H9 (cell line): ENCODE measurements at regions not wholly inside any gene's neighbourhood (a gene's known extent, or its start where the extent isn't known, plus 50 kb on each side); places are given as distances from the start of the nearest gene placed in this dataset.

ENCODE experiments used
- DNase-seq: peaks from one replicate; pipeline ENCODE4 v3.0.0-alpha.2; 2017
- H2AFZ ChIP-seq: one replicate; pipeline ENCODE4 v1.6.1; 2013; ENCODE audit warnings: mild to moderate bottlenecking, low read length, control low read depth, moderate library complexity
- H2AK5ac ChIP-seq: 2 replicates; pipeline ENCODE4 v1.6.1; 2013; ENCODE audit warnings: low read length, control low read depth, mixed read lengths; ENCODE audit not compliant: insufficient read length
- H2BK120ac ChIP-seq: one replicate; pipeline ENCODE4 v1.6.1; 2013; ENCODE audit warnings: low read depth, mild to moderate bottlenecking, low read length, control low read depth, inconsistent platforms; ENCODE audit not compliant: poor library complexity, severe bottlenecking
- H2BK12ac ChIP-seq: 2 replicates; pipeline ENCODE4 v1.6.1; 2013; ENCODE audit warnings: low read length, control low read depth, mixed read lengths, low read depth; ENCODE audit not compliant: insufficient read length
- H2BK15ac ChIP-seq: 2 replicates; pipeline ENCODE4 v1.6.1; 2013; ENCODE audit warnings: low read depth, low read length, control low read depth
- H2BK20ac ChIP-seq: one replicate; pipeline ENCODE4 v1.6.1; 2013; ENCODE audit warnings: low read depth, mild to moderate bottlenecking, low read length, control low read depth, inconsistent platforms; ENCODE audit not compliant: poor library complexity, severe bottlenecking
- H2BK5ac ChIP-seq: 2 replicates; pipeline ENCODE4 v1.6.1; 2013; ENCODE audit warnings: low read length, control low read depth, mixed read lengths; ENCODE audit not compliant: insufficient read length
- H3K14ac ChIP-seq: 2 replicates; pipeline ENCODE4 v1.6.1; 2013; ENCODE audit warnings: low read length, control low read depth; ENCODE audit not compliant: insufficient read depth
- H3K18ac ChIP-seq: 2 replicates; pipeline ENCODE4 v1.6.1; 2013; ENCODE audit warnings: low read depth, mild to moderate bottlenecking, mixed read lengths, low read length, control low read depth; ENCODE audit not compliant: insufficient read length
- H3K23ac ChIP-seq: 2 replicates; pipeline ENCODE4 v1.6.1; 2013; ENCODE audit warnings: low read length, control low read depth, mixed read lengths, low read depth; ENCODE audit not compliant: insufficient read length
- H3K23me2 ChIP-seq: 2 replicates; pipeline ENCODE4 v1.6.1; 2013; ENCODE audit warnings: low read depth, mild to moderate bottlenecking, mixed read lengths, low read length, control low read depth; ENCODE audit not compliant: insufficient read length, poor library complexity, severe bottlenecking
- H3K27ac ChIP-seq: 2 replicates; pipeline ENCODE4 v1.5.1; 2013; ENCODE audit warnings: low read length, control low read depth, mixed read lengths, low read depth; ENCODE audit not compliant: insufficient read length
- H3K27me3 ChIP-seq: 2 replicates; pipeline ENCODE4 v1.6.1; 2013; ENCODE audit warnings: low read length, control low read depth, inconsistent platforms; ENCODE audit not compliant: insufficient read depth
- H3K4ac ChIP-seq: 2 replicates; pipeline ENCODE4 v1.6.1; 2013; ENCODE audit warnings: low read depth, mild to moderate bottlenecking, control low read depth, inconsistent platforms, low read length, moderate library complexity
- H3K4me1 ChIP-seq: 2 replicates; pipeline ENCODE4 v1.6.1; 2013; ENCODE audit warnings: low read length, control low read depth, inconsistent platforms; ENCODE audit not compliant: insufficient read depth
- H3K4me2 ChIP-seq: 2 replicates; pipeline ENCODE4 v1.6.1; 2013; ENCODE audit warnings: low read length, control low read depth, mixed read lengths; ENCODE audit not compliant: insufficient read length, insufficient read depth
- H3K56ac ChIP-seq: 2 replicates; pipeline ENCODE4 v1.6.1; 2013; ENCODE audit warnings: low read depth, mild to moderate bottlenecking, mixed read lengths, low read length, control low read depth; ENCODE audit not compliant: insufficient read length
- H3K79me1 ChIP-seq: 2 replicates; pipeline ENCODE4 v1.6.1; 2013; ENCODE audit warnings: low read depth, mild to moderate bottlenecking, moderate library complexity, low read length, control low read depth, inconsistent platforms; ENCODE audit not compliant: insufficient read depth, poor library complexity, severe bottlenecking
- H3K79me2 ChIP-seq: 2 replicates; pipeline ENCODE4 v1.6.1; 2013; ENCODE audit warnings: low read length, control low read depth, inconsistent platforms; ENCODE audit not compliant: insufficient read depth
- H3K9ac ChIP-seq: 2 replicates; pipeline ENCODE4 v1.6.1; 2013; ENCODE audit warnings: low read length, control low read depth, mixed read lengths; ENCODE audit not compliant: insufficient read length; ENCODE audit errors: extremely low read depth
- H3K9me3 ChIP-seq: one replicate; pipeline ENCODE4 v1.6.1; 2013; ENCODE audit warnings: low read depth, low read length, inconsistent platforms; ENCODE audit not compliant: control insufficient read depth
- H3T11ph ChIP-seq: one replicate; pipeline ENCODE4 v1.6.1; 2013; ENCODE audit warnings: mild to moderate bottlenecking, low read length, control low read depth, inconsistent platforms
- H4K20me1 ChIP-seq: one replicate; pipeline ENCODE4 v1.6.1; 2013; ENCODE audit not compliant: control insufficient read depth, insufficient read length, insufficient read depth
- H4K5ac ChIP-seq: 2 replicates; pipeline ENCODE4 v1.6.1; 2013; ENCODE audit warnings: low read depth, mild to moderate bottlenecking, mixed read lengths, low read length, control low read depth; ENCODE audit not compliant: insufficient read length
- H4K8ac ChIP-seq: replicated peaks from 2 replicates; pipeline ENCODE4 v1.6.1; 2013; ENCODE audit warnings: low read length, control low read depth, mixed read lengths, low read depth; ENCODE audit not compliant: insufficient read length
- H4K91ac ChIP-seq: 2 replicates; pipeline ENCODE4 v1.6.1; 2013; ENCODE audit warnings: low read depth, mild to moderate bottlenecking, moderate library complexity, mixed read lengths, low read length, control low read depth; ENCODE audit not compliant: insufficient read length
- H3K27ac Mint-ChIP-seq, 3 experiments: 2 replicates in 2 of 3; 3 replicates in 1 of 3; pipeline ENCODE4 v1.8.0; 2020 to 2021; ENCODE audit warnings: mixed read lengths in 3 of 3, mild to moderate bottlenecking in 1 of 3, moderate library complexity in 1 of 3
- H3K27me3 Mint-ChIP-seq: 2 replicates; pipeline ENCODE4 v1.8.0; 2021; ENCODE audit warnings: low read depth, mild to moderate bottlenecking, moderate library complexity, mixed read lengths
- H3K36me3 Mint-ChIP-seq, 3 experiments: 2 replicates in 2 of 3; 3 replicates in 1 of 3; pipeline ENCODE4 v1.8.0; 2020 to 2021; ENCODE audit warnings: low read depth in 3 of 3, mixed read lengths in 3 of 3; ENCODE audit not compliant: insufficient read depth in 1 of 3
- H3K4me1 Mint-ChIP-seq, 2 experiments: 2 replicates each; pipeline ENCODE4 v1.8.0; 2020; ENCODE audit warnings: mixed read lengths in 2 of 2
- H3K4me3 Mint-ChIP-seq, 2 experiments: 2 replicates in 1 of 2; 3 replicates in 1 of 2; pipeline ENCODE4 v1.8.0; 2020 to 2021; ENCODE audit warnings: mild to moderate bottlenecking in 2 of 2, mixed read lengths in 2 of 2, moderate library complexity in 1 of 2
- H3K9me3 Mint-ChIP-seq, 2 experiments: 2 replicates in 1 of 2; 3 replicates in 1 of 2; pipeline ENCODE4 v1.8.0; 2020; ENCODE audit warnings: mild to moderate bottlenecking in 2 of 2, mixed read lengths in 2 of 2, moderate library complexity in 1 of 2
- WGBS: extraction: QIAGEN DNeasy Blood & Tissue Kit; methylation state at CpG from one replicate; pipeline ENCODE4 v1.1.7; 2013; ENCODE audit warnings: missing lambda C conversion rate, low lambda C conversion rate, mixed read lengths; ENCODE audit not compliant: insufficient read length; ENCODE audit errors: extremely low coverage; 5-methylcytosine and 5-hydroxymethylcytosine counted together
- TF ChIP-seq, protein P1 (sequence below): fragments of 200-600 bp; sonication (generic); conservative IDR thresholded peaks from 3 replicates; pipeline ENCODE4 v1.8.0; 2021; ENCODE audit warnings: antibody characterized with exemption, mild to moderate bottlenecking

- Histone ChIP-seq H2AK5ac (no peak overlapping the region), H3K27ac (no peak overlapping the region), H2BK12ac (no peak overlapping the region), H3K4me2 (no peak overlapping the region), H3K4ac (no peak overlapping the region), H2BK20ac (no peak overlapping the region), H3K23me2 (no peaks in the 10 kb centered on the region), H3K79me2 (no peaks in the 10 kb centered on the region), H3K4me1 (no peaks in the 10 kb centered on the region; the same call in 1 of the 2 replicates), H3K9ac (no peak overlapping the region), H3K56ac (no peak overlapping the region), H2BK120ac (no peak overlapping the region), H3K79me1 (no peaks in the 10 kb centered on the region), H2AFZ (no peak overlapping the region), H3T11ph (no peak overlapping the region), H2BK15ac (no peak overlapping the region), H3K18ac (no peak overlapping the region), H3K23ac (no peak overlapping the region), H3K27me3 (no peaks in the 10 kb centered on the region), H4K5ac (no peak overlapping the region), H3K14ac (no peak overlapping the region), H4K91ac (no peak overlapping the region), H4K20me1 (no peaks in the 10 kb centered on the region), H3K9me3 (no peaks in the 10 kb centered on the region), H4K8ac (no peak overlapping the region), H2BK5ac (no peak overlapping the region)
- TF ChIP-seq, protein P1, sequence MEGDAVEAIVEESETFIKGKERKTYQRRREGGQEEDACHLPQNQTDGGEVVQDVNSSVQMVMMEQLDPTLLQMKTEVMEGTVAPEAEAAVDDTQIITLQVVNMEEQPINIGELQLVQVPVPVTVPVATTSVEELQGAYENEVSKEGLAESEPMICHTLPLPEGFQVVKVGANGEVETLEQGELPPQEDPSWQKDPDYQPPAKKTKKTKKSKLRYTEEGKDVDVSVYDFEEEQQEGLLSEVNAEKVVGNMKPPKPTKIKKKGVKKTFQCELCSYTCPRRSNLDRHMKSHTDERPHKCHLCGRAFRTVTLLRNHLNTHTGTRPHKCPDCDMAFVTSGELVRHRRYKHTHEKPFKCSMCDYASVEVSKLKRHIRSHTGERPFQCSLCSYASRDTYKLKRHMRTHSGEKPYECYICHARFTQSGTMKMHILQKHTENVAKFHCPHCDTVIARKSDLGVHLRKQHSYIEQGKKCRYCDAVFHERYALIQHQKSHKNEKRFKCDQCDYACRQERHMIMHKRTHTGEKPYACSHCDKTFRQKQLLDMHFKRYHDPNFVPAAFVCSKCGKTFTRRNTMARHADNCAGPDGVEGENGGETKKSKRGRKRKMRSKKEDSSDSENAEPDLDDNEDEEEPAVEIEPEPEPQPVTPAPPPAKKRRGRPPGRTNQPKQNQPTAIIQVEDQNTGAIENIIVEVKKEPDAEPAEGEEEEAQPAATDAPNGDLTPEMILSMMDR: no peak
- no peaks in the 10 kb centered on the region for H3K9me3 Mint-ChIP-seq
- peaks cover 16% of the 10 kb centered on the region in 2 experiments for H3K4me1 Mint-ChIP-seq
- H3K27me3 Mint-ChIP-seq: no peaks in the 10 kb centered on the region
- H3K27ac Mint-ChIP-seq: no peak overlapping the region
- no peak for DNase-seq
- H3K4me3 Mint-ChIP-seq: no peak overlapping the region
- no peaks in the 10 kb centered on the region for H3K36me3 Mint-ChIP-seq
- no CpG with 5 or more reads among the region's 3 CpGs for WGBS
Observed at GRCh38 chr6:47163536-47163935, 121.4 kb upstream of the ADGRF1 start.
